GM18507 (cell line): ENCODE measurements at regions not wholly inside any gene's neighbourhood (a gene's known extent, or its start where the extent isn't known, plus 50 kb on each side); places are given as distances from the start of the nearest gene placed in this dataset.
"Not testable (repeated sequence)": the region's sequence is repeated elsewhere in the genome, so short reads cannot be mapped to it uniquely, and the experiment has no call there.

Source experiments
- DNase-seq: peaks from one replicate; pipeline ENCODE4 v3.0.0; 2011; ENCODE audit warnings: low read depth; ENCODE audit not compliant: insufficient read length; ENCODE audit errors: extremely low spot score
- FAIRE-seq: peaks from 2 replicates; lab custom pipeline; 2011; peaks lifted over from hg19 to GRCh38; lab: Jason Lieb, UNC

GRCh38 chr7:68147614-68148238, 1151.1 kb downstream of the TYW1 start:
- FAIRE-seq = no peak
- no peak for DNase-seq

DNA sequence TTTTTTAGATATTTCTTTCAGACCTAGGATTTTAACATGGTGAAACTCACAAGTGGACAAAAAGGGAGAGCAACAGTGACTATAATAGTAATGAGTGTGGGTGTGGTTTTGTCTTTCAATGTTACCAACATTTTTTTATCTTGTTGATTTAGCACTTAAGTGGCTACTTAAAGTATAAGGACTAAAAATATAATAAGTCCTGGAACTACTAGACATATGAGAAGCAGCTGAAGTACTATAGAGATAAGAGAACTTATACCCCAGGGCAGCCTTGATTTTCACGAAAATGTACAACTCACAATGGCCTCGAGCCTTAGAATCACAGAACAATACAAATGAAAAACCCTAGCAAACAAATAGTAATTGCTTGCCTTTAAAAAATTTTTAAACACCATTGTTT, 1151.8 kb downstream of the TYW1 start:
- DNase-seq (no peak), FAIRE-seq (no peak)

- no peak for FAIRE-seq
- no peak for DNase-seq
Measured at GRCh38 chr7:68152205-68152604, 1155.6 kb downstream of the TYW1 start.

GRCh38 chr7:68155676-68156075, 1159.0 kb downstream of the TYW1 start:
- DNase-seq = no peak
- no peak for FAIRE-seq

GRCh38 chr7:68158686-68159295, 1162.2 kb downstream of the TYW1 start:
- FAIRE-seq (no peak), DNase-seq (no peak)

GRCh38 chr7:68162712-68163111, 1166.1 kb downstream of the TYW1 start:
- DNase-seq (no peak), FAIRE-seq (no peak)

DNA sequence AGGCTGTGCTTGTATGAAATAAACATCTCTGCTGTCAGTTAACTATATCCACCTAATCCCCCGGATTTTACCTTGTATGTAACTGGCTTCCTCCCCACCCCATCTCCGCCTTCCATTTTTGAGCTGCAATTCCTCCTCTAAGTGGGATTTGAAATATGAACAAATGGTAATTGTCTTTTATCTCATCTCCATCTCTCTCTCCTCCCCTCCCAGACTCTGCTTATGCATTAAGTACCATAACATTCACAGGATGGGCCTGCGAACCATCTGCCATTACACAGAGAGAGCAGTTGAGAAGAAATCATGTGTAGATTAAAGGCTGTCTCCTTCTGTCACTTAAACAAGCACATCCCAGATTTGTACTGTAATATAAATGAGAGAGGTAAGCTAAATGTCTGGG, 1169.9 kb downstream of the TYW1 start:
- no peak for FAIRE-seq

GRCh38 chr7:68173513-68173912, 1176.9 kb downstream of the TYW1 start:
- no peak for DNase-seq
- FAIRE-seq = no peak

More for the DNA sequence above, 1169.9 kb downstream of the TYW1 start:
- DNase-seq = no peak

DNA sequence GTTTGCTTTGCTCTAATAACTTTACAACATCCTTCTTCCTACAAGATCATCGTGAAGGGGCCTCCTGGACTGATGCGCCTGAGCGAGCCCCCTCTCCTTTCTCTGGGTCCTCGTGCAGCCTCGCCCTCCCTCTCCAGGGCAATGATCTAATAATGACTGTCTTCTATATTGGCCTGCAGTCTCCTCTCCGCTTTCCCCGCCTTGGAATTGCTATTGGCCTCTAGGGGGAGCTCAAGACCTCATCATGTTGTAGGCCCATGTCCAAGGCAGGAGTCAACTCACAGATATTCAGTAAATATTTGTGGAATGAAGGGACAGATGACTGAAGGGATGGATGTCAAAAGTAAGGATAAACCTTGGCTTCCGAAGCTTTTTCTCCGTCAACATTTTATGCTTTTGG, 1180.3 kb downstream of the TYW1 start:
- no peak for DNase-seq
- FAIRE-seq = no peak

DNA sequence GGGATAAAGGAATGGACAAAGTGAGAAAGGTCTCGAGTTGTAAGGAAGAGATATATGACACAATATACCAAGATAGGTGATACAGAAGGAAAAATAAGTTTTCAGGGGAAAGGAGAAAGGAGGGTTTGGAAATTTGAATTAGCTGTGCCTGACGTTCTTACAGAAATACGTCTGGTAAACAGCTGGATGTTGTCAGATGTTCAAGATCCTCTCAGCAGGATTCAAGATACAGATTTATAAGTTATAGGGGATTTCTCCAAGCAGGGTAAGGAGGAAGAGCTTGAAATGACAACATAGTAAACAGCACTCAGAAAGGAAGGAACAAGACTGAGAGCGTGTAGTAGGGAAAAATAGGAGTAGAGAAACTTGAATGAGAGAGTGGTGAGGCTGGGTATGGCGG, 1184.1 kb downstream of the TYW1 start:
- DNase-seq (no peak), FAIRE-seq (no peak)

- DNase-seq (no peak), FAIRE-seq (no peak)
Measured at GRCh38 chr7:68183176-68183575, 1186.5 kb downstream of the TYW1 start.

DNA sequence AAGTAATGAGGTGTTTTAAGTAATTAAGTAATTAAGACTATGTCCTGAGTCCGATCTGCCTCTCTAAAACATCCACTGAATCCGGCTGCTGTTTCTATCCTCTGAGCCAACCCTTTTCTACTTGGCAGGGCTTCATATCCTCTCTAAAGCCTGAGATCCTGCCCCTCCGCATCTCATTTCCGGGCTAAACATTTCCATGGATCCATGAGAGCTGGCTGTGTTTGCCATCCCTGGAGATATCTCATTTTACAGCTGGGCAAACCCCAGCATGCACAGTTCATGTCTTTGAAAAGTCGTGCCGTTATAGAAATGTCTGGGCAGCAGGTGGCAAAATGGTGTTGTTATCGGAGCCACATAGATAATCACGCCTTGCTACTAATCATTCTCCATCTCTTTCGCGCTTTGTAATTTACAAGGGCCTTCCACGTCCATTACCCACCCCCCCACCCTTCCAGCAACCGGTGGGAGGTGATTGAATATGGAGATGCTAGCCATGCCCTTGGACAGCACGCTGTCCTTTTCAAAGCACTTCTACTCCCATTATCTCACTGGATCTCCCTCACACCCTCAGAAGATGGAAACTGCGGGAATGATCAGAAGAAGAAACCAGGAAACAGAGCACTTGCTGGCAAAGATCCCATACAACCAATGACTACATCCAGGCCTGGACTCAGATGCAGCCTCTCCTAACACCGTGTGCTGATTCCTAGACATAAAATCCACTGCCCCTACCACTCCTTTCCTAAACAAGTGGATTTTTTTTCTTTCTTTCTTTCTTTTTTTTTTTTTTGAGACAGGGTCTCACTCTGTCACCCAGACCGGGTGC, 1189.2 kb downstream of the TYW1 start:
- DNase-seq (no peak), FAIRE-seq (no peak)

GRCh38 chr7:68187532-68187931, 1190.9 kb downstream of the TYW1 start:
- FAIRE-seq (no peak), DNase-seq (no peak)

GRCh38 chr7:68192941-68193340, 1196.3 kb downstream of the TYW1 start:
- FAIRE-seq = no peak
- no peak for DNase-seq

DNA sequence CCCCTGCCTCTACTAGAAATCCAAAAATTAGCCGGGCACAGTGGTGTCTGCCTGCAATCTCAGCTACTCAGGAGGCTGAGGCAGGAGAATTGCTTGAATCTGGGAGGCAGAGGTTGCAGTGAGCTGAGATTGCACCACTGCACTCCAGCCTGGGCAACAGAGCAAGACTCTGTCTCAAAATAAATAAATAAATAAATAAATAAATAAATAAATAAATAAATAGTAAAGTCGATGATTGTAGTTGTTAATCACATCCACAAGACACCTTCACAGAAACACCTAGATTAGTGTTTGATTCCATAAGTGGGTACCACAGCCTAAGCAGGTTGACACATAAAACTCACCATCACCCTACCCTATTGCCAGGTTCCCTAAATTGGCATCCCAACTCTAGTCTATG, 1199.0 kb downstream of the TYW1 start:
- not testable (repeated sequence) for FAIRE-seq, DNase-seq

- no peak for FAIRE-seq
- DNase-seq = no peak
Measured at GRCh38 chr7:68200051-68200670, 1203.5 kb downstream of the TYW1 start.

DNA sequence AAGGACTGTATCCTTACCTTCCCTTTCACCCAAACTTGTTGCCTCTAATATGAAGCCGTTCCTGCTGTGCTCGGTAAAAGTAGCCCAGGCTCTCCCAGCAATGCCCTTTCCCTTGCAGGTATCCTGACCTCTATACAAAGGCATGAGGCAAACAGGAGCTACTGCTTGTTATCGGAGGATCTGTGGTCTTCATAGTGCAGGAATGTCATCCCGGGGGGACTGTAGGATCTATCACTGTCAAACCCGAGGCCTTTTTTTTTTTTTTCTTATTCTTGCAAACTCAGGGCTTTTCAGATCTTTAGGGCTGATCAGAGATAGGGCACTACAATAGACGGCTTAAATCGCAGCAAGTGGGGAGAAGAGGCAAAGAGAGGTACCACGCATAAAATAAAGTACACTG, 1206.6 kb downstream of the TYW1 start:
- no peak for FAIRE-seq

GRCh38 chr7:68205826-68206225, 1209.2 kb downstream of the TYW1 start:
- no peak for DNase-seq
- FAIRE-seq = no peak

More for the DNA sequence above, 1206.6 kb downstream of the TYW1 start:
- DNase-seq = no peak

GRCh38 chr7:68206946-68207485, 1210.4 kb downstream of the TYW1 start:
- no peak for FAIRE-seq
- no peak for DNase-seq

- FAIRE-seq (no peak), DNase-seq (no peak)
Measured at GRCh38 chr7:68207676-68208075, 1211.0 kb downstream of the TYW1 start.
